ENCODE measurements at regions not wholly inside any gene's neighbourhood (a gene's known extent, or its start where the extent isn't known, plus 50 kb on each side); places are given as distances from the start of the nearest gene placed in this dataset.

GRCh38 chr5:118320121-118320520, 668.2 kb downstream of the DTWD2 start:
- Histone ChIP-seq H3K27me3 (ENCODE audit: low read depth, low read length) (no peaks in the 10 kb centered on the region), H4K20me1 (ENCODE audit: insufficient read depth, low read length) (no peaks in the 10 kb centered on the region), H3K27ac (ENCODE audit: low read length) (no peak overlapping the region), H3K36me3 (replicated peaks; ENCODE audit: low read depth, low read length) (no peaks in the 10 kb centered on the region), H3K9me3 (ENCODE audit: insufficient read depth, low read length) (no peaks in the 10 kb centered on the region), H3K4me3 (ENCODE audit: low read length) (no peak overlapping the region), H2AFZ (ENCODE audit: low read depth, low read length) (no peak overlapping the region), H3K4me1 (ENCODE audit: low read length) (no peaks in the 10 kb centered on the region), H3K4me2 (ENCODE audit: low read length) (no peak overlapping the region), H3K79me2 (ENCODE audit: low read length) (no peaks in the 10 kb centered on the region), H3K9ac (ENCODE audit: low read length) (no peak overlapping the region)
- no peak for TF ChIP-seq EZH2phosphoT487 (IDR thresholded peaks at IDR 0.05; ENCODE audit: low read depth)
- TF ChIP-seq CTCF (IDR thresholded peaks at IDR 0.05; ENCODE audit: low read depth, low read length), result no peak

GRCh38 chr5:118314931-118315330, 673.4 kb downstream of the DTWD2 start:
- Histone ChIP-seq H3K4me3 (ENCODE audit: low read length) (no peak overlapping the region), H4K20me1 (ENCODE audit: insufficient read depth, low read length) (no peaks in the 10 kb centered on the region), H3K79me2 (ENCODE audit: low read length) (no peaks in the 10 kb centered on the region), H3K27me3 (ENCODE audit: low read depth, low read length) (no peaks in the 10 kb centered on the region), H3K9me3 (ENCODE audit: insufficient read depth, low read length) (no peaks in the 10 kb centered on the region), H3K9ac (ENCODE audit: low read length) (no peak overlapping the region), H3K4me2 (ENCODE audit: low read length) (no peak overlapping the region), H3K36me3 (replicated peaks; ENCODE audit: low read depth, low read length) (no peaks in the 10 kb centered on the region), H3K4me1 (ENCODE audit: low read length) (no peaks in the 10 kb centered on the region), H3K27ac (ENCODE audit: low read length) (no peak overlapping the region), H2AFZ (ENCODE audit: low read depth, low read length) (no peak overlapping the region)
- TF ChIP-seq CTCF (IDR thresholded peaks at IDR 0.05; ENCODE audit: low read depth, low read length), result no peak
- no peak for TF ChIP-seq EZH2phosphoT487 (IDR thresholded peaks at IDR 0.05; ENCODE audit: low read depth)

GRCh38 chr5:118311103-118311819, 677.1 kb downstream of the DTWD2 start:
- H2AFZ ChIP-seq (ENCODE audit: low read depth, low read length), result no peak overlapping the region
- no peaks in the 10 kb centered on the region for H3K27me3 ChIP-seq (ENCODE audit: low read depth, low read length)
- TF ChIP-seq CTCF (IDR thresholded peaks at IDR 0.05; ENCODE audit: low read depth, low read length) (no peak), EZH2phosphoT487 (IDR thresholded peaks at IDR 0.05; ENCODE audit: low read depth) (no peak)
- no peaks in the 10 kb centered on the region for H3K9me3 ChIP-seq (ENCODE audit: insufficient read depth, low read length)
- no peaks in the 10 kb centered on the region for H3K36me3 ChIP-seq (replicated peaks; ENCODE audit: low read depth, low read length)
- no peaks in the 10 kb centered on the region for H4K20me1 ChIP-seq (ENCODE audit: insufficient read depth, low read length)
- no peaks in the 10 kb centered on the region for H3K79me2 ChIP-seq (ENCODE audit: low read length)
- H3K9ac ChIP-seq (ENCODE audit: low read length), result no peak overlapping the region
- H3K4me1 ChIP-seq (ENCODE audit: low read length), result no peaks in the 10 kb centered on the region
- no peak overlapping the region for H3K27ac ChIP-seq (ENCODE audit: low read length)
- H3K4me2 ChIP-seq (ENCODE audit: low read length), result no peak overlapping the region
- H3K4me3 ChIP-seq (ENCODE audit: low read length), result no peak overlapping the region

- Histone ChIP-seq H3K9me3 (ENCODE audit: insufficient read depth, low read length) (no peaks in the 10 kb centered on the region), H2AFZ (ENCODE audit: low read depth, low read length) (no peak overlapping the region), H3K4me1 (ENCODE audit: low read length) (no peaks in the 10 kb centered on the region), H3K27ac (ENCODE audit: low read length) (no peak overlapping the region), H3K4me3 (ENCODE audit: low read length) (no peak overlapping the region), H3K79me2 (ENCODE audit: low read length) (no peaks in the 10 kb centered on the region), H4K20me1 (ENCODE audit: insufficient read depth, low read length) (no peaks in the 10 kb centered on the region), H3K36me3 (replicated peaks; ENCODE audit: low read depth, low read length) (no peaks in the 10 kb centered on the region), H3K4me2 (ENCODE audit: low read length) (no peak overlapping the region), H3K9ac (ENCODE audit: low read length) (no peak overlapping the region), H3K27me3 (ENCODE audit: low read depth, low read length) (no peaks in the 10 kb centered on the region)
- TF ChIP-seq CTCF (IDR thresholded peaks at IDR 0.05; ENCODE audit: low read depth, low read length) (no peak), EZH2phosphoT487 (IDR thresholded peaks at IDR 0.05; ENCODE audit: low read depth) (no peak)
Measured at GRCh38 chr5:118310401-118310800, 677.9 kb downstream of the DTWD2 start.

All from OCI-LY3 (cell line).